GM19452 (cell line): ENCODE measurements at regions not wholly inside any gene's neighbourhood (a gene's known extent, or its start where the extent isn't known, plus 50 kb on each side); places are given as distances from the start of the nearest gene placed in this dataset.

ENCODE experiments used
- ATAC-seq: cut with Tn5 transposase; IDR thresholded peaks from one replicate; pipeline ENCODE4 v1.9.1; 2021; ENCODE audit not compliant: unreplicated experiment

DNA sequence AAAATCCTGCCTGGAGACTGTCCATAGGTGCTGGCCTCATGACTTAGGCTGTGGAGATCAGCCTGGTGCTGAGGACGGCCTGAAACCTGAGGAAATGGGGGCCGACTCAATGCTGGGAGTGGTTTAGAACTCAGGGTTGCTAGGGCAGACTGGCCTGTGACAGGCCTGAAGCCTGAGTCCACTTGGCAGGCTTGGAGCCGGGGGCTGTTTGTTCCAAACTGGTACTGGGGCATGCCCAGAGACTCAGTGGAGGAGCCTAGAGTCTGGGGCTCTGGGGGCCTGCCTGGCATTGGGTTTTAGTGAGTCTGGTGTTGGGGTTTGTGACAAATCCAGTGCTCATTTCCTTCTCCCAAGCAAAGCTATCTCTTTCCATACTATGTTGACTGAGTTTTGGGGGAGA, 489.7 kb upstream of the CNKSR2 start:
- ATAC-seq: no peak

DNA sequence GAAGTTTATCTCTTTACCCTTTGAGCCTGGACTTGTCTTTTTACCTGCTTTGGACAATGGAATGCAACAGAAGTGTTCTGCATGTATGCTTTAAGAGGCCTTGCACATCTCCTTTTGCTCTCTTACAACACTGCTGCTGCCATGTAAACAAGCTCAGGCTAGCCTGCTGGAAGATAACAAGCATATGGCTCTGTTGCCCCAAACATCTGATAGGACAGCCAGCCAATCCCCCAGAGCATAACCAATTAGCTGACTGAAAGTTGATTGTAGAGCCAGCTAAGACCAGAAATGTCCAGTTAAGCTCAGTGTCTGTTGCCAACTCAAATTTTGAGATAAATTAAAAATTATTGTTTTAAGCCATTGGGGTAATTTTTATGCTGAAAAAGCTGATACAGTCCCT, 510.6 kb upstream of the CNKSR2 start:
- ATAC-seq: no peak

DNA sequence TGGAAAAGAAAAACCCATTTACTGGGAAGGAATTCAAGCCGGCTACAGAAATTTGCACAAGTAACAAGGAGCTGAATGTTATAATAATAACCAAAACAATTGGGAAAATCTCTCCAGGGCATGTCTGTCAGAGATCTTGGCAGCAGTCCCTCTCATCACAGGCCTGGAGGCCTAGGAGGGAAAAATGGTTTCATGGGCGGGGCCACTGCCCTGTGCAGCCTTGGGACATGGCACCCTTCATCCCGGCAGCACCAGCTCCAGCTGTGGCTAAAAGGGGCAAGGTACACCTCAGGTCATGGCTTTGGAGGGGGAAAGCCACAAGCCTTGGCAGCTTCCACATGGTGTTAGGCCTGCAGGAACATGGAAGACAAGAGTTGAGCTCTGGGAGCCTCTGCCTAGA, 513.1 kb upstream of the CNKSR2 start:
- no peak for ATAC-seq

DNA sequence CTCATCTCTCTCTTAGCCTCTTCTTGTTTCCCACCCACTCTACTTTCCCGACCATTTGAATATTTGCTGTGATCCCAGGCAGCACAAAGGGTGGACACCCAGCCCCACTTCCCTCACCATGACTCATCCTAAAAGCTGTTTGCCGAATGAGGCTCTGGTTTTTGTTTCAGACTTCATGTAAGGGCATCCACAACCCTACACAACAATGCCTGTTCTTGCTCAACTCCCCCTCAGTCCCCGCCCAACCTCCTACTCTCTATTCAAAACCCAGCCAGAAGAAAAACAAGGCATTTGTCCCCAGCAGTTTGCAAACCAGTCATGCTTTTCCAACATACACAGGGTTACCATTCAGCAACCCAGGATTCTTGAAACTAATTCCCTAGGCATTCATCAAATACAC, 516.5 kb upstream of the CNKSR2 start:
- no peak for ATAC-seq

DNA sequence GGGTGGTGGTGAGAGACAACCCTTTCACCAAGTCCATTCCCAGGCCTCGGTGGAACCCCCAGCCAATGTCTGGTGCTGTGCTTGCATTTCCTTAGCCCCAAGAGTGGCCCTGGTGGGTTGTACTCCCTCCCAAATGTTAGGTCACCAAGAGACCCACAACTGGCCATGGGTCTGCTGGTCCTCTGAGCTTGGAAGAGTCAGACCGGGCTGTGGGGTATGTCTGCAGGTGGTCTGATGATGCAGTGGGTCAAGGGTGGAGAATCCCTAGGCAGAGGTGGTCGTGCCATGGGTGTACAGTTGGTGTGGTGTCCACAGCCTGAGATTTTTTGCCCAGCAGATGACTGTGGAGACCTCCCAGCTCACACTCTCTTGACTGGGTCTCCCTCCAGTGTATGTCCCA, 535.7 kb upstream of the CNKSR2 start:
- no peak for ATAC-seq

DNA sequence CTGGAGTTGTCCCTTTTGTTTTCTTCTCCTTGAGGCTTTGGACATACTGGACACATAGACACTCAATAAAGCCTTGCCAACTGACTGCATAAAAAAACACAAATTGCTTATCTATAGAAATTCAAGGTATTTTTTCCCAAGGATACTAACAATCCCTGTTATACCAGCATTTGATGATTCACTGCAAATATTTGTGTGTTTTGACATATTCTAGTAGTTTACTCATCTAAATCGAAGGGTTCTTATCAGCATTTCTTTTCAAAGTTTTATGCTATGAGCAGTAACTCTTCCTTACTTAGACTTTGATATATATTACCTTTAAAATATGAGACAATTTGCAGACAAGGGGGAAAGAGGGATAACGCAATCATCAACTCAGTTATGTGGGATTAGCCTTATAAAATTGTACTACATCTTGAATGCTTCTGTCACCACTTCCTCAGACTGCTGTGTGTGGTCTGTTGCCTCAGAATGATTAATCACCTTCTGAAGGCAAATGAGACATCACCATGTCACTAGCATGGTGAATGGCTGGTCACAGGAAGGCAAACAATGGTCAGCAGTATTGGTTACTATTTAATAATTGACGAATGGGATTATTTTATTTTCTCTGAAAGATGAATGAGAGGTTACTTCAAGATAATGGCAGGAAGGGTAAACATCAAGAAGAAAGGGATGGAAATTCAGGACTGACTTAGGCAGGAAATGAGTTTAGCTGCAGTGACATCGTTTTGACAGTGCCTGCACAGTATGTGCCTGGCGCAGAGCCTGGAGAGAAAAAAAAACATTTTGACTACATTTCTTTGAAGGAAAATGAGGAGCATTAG, 544.3 kb upstream of the CNKSR2 start:
- ATAC-seq: no peak

DNA sequence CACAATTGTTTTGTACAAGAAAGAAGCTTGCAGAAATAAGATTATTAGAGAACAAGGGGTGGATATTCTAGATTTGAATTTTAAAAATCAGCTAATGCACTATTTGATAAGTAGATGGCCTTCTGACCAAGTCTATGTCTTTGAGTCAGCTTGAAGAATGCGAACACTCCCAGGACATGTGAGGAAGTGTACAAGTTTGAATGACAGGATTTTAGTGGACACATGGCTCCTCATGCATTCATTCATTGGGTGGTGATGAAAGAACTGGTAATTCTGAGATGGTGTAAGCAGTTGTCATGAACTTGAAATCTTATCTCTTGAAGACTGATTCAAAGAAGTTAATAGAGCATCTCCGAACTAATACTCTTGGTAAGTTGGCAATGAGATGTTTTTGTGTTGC, 548.2 kb upstream of the CNKSR2 start:
- no peak for ATAC-seq

DNA sequence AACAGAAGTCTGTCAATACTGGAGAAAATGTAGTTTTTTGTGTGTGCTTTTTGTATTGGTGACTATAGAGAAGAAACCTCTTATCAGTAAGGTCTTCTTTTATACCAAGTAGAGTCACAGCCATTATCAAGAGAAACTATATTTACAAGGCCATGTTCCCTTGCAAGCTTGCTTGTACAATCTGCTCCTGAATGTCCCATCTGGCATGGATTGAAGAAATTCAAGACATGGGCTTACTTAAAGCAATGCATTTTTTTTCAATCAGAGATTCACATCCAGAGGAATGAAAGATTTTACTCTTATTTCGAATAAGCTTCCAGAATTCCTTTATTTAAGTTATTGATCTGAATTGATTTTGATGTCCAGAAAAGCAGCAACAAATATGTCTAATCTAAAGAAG, 537.3 kb upstream of the RPS6KA3 start:
- no peak for ATAC-seq

DNA sequence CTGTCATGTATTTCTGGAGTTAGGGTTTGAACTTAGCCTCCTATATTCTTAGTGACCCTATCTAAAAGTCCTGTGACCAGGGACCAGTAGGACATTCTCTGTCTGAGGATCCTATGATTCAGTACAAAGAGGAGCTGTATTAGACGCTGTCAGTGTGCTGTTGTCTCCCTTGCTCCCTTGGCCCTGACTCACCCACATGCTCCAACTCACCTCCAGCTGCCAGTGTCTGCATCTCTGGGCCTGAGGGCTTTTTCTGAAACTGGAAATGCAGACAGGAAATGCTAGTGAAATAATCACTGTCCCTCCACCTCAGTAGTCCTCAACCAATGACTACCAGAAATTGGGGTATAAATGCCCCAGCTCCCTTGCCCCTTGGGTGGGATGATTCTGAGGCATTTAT, 535.3 kb upstream of the RPS6KA3 start:
- ATAC-seq: no peak

DNA sequence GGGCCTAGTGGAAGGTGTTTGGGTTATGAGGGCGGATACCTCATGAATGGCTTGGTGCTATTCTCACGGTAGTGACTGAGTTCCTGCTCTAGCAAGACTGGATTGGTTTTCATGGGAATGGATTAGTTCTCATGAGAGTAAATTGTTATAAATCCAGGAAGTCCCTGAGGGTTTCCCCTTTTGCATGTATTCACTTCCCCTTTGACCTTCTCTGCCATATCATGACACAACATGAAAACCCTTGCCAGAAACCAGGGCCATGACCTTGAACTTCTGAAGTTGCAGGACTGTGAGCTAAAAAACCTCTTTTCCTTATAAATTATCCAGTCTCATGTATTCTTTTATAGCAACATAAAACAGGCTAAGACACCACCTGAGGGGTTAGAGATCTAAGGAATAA, 529.7 kb upstream of the RPS6KA3 start:
- no peak for ATAC-seq

DNA sequence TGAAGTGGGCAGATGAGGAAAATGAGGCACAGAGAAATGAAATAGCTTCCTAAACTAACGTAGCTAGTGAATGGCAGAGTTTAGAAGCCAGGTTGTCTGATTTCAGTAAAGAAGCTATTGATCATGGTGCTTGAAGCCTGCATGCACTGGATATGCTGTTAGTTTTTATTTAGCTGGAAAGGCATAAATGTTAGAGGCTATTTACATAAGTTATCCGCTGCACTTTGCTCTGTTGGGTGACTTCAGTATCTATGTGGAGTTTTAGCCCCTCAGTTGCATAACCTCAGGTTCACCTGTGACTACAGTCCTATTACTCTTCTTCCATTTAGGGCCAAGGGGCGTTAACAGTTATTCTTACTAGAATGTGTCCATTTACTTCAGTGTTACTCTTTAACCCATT, 522.4 kb upstream of the RPS6KA3 start:
- ATAC-seq: no peak

DNA sequence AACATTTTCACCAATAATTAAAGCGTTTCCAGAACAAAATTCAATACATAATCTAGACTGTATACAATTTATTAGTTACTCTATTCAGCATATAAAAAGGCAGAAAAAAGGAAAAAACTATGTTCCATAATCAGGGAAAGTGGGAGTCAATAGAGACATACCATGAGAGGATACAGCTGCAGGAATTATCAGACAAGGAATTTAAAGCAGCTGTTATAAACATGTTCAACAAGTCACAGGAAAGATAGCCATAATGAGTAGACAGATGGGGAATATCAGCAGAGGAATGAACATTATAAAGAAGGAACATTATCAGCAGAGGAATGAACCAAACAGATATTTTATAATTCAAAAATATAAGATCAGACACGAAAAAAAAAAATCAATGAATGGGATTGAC, 500.6 kb upstream of the RPS6KA3 start:
- ATAC-seq: no peak

DNA sequence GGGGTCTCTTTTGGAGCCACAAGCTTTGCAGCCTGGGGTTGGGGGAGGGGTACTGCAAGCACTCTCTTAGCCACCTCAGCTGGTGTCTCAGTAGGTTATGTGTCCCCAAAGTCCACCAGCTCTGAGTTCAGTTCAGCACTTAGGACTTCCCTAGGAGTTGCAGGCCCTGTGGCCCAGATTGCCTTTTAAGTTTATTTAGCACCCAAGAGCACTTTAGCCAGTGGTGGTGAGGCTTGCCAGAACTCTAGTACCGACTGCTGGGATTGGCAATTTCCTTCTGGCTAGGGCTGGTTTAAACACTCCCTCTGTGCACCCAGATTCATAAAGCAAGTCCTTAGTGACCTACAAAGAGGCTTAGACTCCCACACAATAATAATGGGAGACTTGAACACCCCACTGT, 489.9 kb upstream of the RPS6KA3 start:
- ATAC-seq: no peak

DNA sequence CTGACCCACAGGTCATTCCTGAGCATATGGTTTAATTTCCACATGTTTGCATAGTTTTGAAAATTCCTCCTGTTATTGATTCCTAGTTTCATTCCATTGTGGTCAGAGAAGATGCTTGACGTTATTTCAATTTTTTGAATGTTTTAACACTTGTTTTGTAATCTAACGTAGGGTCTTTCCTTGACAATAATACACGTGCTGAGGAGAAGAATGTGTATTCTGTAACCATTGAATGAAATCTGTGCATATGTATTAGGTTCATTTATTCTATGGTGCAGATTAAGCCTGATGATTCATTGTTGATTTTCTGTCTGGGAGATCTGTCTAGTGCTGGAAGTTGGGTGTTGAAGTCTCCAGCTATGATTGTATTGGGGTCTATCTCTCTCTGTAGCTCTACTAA, 486.4 kb upstream of the RPS6KA3 start:
- ATAC-seq: no peak

DNA sequence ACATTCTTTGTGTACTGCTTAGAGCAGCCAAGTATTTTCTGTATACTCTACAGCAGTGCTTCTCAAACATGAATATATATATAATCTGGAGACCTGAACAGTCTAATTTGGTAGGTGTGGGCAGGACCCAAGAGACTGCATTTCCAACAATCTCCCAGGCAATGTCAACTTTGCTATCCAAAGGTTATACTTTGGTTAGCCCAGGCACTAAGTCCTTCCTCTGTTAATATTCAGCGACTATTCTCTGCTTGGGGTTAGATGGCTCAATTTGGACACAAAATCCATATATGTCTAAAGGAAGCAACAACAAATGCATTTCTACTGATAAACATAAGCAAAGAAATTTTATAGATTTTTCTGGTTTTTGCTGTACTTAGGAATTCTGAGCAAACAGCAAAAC, 480.0 kb upstream of the RPS6KA3 start:
- no peak for ATAC-seq

DNA sequence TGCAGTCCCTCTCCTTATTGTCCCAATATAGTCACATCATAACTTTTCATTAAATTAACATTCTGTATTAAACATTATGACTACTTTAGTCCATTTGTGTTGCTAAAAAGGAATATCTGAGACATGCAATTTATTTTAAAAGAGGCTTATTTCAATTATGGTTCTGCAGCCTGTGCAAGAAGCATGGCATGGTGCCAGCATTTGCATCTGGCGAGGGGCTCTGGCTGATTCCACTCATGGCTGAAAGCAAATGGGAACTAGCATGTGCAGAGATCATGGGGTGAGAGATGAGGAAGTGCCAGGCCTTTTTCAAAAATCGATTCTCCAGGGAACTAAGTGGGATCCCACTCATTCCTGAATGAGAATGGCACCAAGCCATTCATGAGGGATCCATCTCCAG, 476.3 kb upstream of the RPS6KA3 start:
- no peak for ATAC-seq

DNA sequence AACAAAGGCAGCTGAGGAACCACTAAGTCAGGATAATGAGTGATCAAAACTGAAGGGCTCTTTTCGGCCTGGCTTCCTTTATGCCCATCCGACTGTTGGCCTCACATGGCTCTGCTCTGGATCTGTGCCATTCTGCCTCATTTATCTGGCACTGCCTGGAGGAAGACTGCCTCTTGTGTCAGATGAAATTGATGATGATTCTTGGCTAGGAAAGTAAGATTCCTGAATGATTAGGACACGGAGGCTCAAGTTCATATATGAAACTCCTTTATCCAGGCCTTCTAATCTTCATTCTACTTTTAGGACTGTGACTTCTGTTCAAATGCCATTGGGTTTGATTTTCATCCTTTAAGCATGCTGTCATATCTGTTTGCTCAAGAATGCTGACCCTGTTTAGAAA, 475.4 kb upstream of the RPS6KA3 start:
- no peak for ATAC-seq

DNA sequence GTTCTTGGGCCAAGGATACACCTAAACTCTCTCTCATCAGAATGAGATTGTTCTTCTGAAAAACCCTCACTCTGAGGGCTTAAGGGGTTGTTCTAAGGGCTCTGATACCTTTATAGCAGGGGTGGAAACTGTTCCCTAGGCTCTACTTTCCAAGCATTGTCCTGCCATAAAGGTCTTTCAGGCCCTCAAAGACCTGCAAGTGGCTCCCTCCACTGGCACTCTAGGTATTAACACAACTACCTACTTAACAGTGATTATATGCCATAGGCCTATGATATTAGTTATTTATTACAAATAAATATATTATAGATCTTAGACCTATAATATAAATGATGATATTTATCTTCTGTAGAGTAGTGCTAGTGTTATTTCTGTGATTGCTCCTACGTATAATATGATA, 473.7 kb upstream of the RPS6KA3 start:
- ATAC-seq: no peak

DNA sequence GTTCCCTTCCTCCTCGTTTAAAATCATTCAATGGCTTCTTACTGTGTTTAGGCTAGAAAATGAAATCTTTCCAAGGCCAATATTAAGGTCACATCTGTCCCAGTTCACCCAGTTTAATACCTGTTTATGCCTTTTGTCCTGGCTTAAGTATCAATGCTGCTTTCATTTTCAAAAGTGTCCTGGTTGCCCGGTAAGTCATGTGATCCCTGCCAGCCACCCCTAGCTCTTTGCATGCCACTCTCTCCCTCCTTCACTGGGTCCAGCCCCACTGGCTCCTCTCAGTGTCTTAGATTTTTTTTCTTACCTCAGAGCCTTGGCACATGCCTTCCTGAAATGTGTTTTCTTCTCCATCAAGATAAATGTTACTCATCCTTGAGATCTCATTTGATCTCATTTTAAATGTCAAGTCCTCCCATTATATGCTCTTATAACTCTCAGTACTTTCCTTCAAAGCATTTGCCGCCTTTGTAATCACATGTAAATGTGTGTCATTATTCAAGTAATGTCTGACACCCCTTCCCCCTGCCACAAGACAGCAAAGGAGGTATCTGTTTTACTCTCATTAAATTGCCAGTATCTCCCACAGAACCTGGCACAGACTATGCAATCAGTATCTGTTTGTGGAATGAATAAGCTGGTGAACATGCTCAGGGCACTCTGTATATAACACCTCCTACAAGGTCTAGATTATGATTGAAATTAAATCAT, 472.5 kb upstream of the RPS6KA3 start:
- no peak for ATAC-seq

DNA sequence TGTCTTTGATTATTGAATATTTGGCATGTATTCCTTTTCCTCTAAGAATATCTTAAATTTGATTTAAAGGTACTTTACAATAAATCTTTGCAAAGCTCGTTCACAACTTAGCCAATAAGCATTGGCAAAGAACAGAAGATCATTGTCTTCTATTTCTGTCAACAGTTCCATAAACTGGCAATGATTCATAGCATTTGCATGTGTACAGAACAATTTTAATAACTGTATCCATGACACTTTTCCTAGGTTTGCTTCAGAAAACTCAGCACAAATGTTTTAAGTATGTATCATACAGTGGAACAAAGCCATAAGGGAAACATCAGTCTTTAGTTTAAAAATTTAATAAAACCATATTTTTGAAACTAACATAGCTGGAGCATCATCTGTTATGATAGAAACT, 462.7 kb upstream of the RPS6KA3 start:
- ATAC-seq: no peak

DNA sequence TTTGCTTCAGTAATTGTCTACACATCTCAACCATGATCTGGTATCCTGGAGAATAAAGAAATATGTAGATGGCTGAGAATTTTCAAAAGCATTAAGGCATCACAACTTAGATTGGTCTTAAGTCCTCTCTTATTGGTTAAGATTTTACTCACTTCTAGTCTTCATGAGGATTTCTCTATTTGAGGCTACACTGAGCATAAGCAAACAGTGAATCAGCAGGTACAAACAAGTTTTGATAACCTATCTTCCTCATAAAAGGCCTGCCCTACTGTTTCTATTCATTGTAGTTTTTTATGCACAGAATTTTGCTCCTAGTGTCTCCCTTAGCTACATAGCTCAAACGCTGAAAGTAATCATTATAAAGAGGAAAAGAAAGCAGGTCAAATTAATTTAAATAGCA, 460.7 kb upstream of the RPS6KA3 start:
- no peak for ATAC-seq

DNA sequence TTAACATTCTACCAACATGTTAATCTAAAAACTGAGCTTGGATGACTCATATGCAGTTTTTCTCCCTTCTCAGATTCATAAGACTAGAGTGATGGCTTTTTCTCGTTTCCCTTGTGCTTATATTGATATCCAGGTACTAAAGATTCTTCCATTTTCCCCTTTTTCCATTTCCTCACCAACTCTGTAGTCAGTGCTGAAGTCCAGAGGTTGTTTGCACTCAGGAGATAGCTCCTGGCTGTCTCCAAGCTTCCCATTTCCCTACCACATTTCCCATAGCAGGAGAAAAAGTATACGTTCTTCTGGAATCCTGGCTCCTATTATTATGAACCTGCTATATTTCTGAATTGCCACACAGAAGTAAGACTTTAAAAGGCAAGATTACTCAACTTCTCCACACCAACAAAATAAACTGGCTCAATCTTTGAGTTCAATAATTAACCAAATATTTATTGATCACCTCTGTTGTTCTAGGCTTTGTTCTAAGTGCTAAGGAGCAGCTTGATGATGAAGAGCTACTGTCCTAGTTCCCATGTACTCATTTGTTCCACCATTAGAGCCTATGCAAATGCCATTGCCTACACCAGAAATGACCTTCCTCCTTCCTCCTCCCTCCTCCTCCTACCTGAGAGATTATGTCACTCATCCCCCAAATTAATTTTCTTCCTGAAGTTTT, 454.4 kb upstream of the RPS6KA3 start:
- no peak for ATAC-seq
